A549 (cell line): ENCODE measurements at regions not wholly inside any gene's neighbourhood (a gene's known extent, or its start where the extent isn't known, plus 50 kb on each side); places are given as distances from the start of the nearest gene placed in this dataset.

Experiments
- ATAC-seq, 2 experiments: fragments of 200-7000 bp in 1 of 2; fragments of >200 bp in 1 of 2; cut with Nextera tagmentation in 1 of 2; cut with Tn5 transposase in 1 of 2; 3 replicates each; pipeline versions ENCODE4 v1.8.0 to v1.9.1; 2018 to 2020; ENCODE audit warnings: mild to moderate bottlenecking in 1 of 2, moderate library complexity in 1 of 2
- CTCF ChIA-PET: fragments of 300-600 bp; sonication (Branson Sonifier 250); formaldehyde crosslinking; extraction: SDS; loops from one replicate; lab custom pipeline; 2021; ENCODE audit warnings: antibody characterized with exemption, inconsistent platforms; lab: Yijun Ruan, JAX
- POLR2A ChIA-PET: fragments of 350-600 bp; formaldehyde crosslinking; extraction: SDS; loops from one replicate; lab custom pipeline; 2021; ENCODE audit warnings: antibody characterized with exemption, inconsistent platforms; lab: Yijun Ruan, JAX
- DNase-seq, 2 experiments: peaks; one replicate each; pipeline versions ENCODE4 v3.0.0 to v3.0.0-alpha.2; 2011 to 2016; ENCODE audit warnings: low read depth in 1 of 2, low spot score in 1 of 2
- FAIRE-seq: peaks from 2 replicates; lab custom pipeline; 2011; peaks lifted over from hg19 to GRCh38; lab: Jason Lieb, UNC
- H3K27ac ChIP-seq, 2 experiments: fragments of >200 bp; sonication (Bioruptor Twin); formaldehyde crosslinking; 3 replicates each; pipeline ENCODE4 v1.5.1; 2016 to 2017
- H3K4me1 ChIP-seq: fragments of >200 bp; sonication (Bioruptor Twin); formaldehyde crosslinking; 3 replicates; pipeline ENCODE4 v1.6.1; 2016
- H3K4me2 ChIP-seq: fragments of >200 bp; sonication (Bioruptor Twin); formaldehyde crosslinking; 3 replicates; pipeline ENCODE4 v1.6.1; 2016
- H3K4me3 ChIP-seq: fragments of >200 bp; sonication (Bioruptor Twin); formaldehyde crosslinking; 3 replicates; pipeline ENCODE4 v1.5.1; 2016
- H3K9me3 ChIP-seq: fragments of >200 bp; sonication (Bioruptor Twin); formaldehyde crosslinking; 3 replicates; pipeline ENCODE4 v1.6.1; 2016
- BHLHE40 ChIP-seq: IDR thresholded peaks from 2 replicates; pipeline ENCODE4 v1.6.1; 2012; ENCODE audit warnings: low read depth, low read length, inconsistent platforms
- CBX8 ChIP-seq: fragments of 200-600 bp; sonication (generic); IDR thresholded peaks from 2 replicates; pipeline ENCODE4 v1.6.1; 2016
- CEBPB ChIP-seq, 2 experiments: fragments of >200 bp in 1 of 2; sonication (Bioruptor Twin) in 1 of 2; formaldehyde crosslinking in 1 of 2; IDR thresholded peaks; 2 replicates each; pipeline ENCODE4 v1.6.1; 2012 to 2016
- CHD4 ChIP-seq: fragments of 200-600 bp; sonication (generic); IDR thresholded peaks from 2 replicates; pipeline ENCODE4 v1.6.1; 2016; ENCODE audit warnings: antibody characterized with exemption, mild to moderate bottlenecking, borderline replicate concordance
- ESRRA ChIP-seq: fragments of 150-350 bp; IDR thresholded peaks from 2 replicates; pipeline ENCODE4 v1.6.1; 2014; ENCODE audit warnings: mild to moderate bottlenecking, low read length, borderline replicate concordance
- FOXS1 ChIP-seq: fragments of 250-450 bp; sonication (Bioruptor Pico); IDR thresholded peaks from 2 replicates; pipeline ENCODE4 v1.5.0; 2020; ENCODE audit warnings: mild to moderate bottlenecking, moderate library complexity
- GATA3 ChIP-seq: IDR thresholded peaks from 2 replicates; pipeline ENCODE4 v1.6.1; 2012; ENCODE audit warnings: borderline replicate concordance
- HDAC2 ChIP-seq: fragments of 200-600 bp; sonication (generic); IDR thresholded peaks from 2 replicates; pipeline ENCODE4 v1.6.1; 2016
- HMGXB4 ChIP-seq: fragments of 250-450 bp; sonication (Bioruptor Pico); IDR thresholded peaks from 2 replicates; pipeline ENCODE4 v1.5.0; 2021; ENCODE audit warnings: mild to moderate bottlenecking, moderate library complexity, borderline replicate concordance
- HOXA7 ChIP-seq: fragments of 250-450 bp; sonication (Bioruptor Pico); IDR thresholded peaks from 2 replicates; pipeline ENCODE4 v1.5.0; 2020; ENCODE audit warnings: mild to moderate bottlenecking, moderate library complexity
- HOXB13 ChIP-seq: fragments of 250-450 bp; sonication (Bioruptor Pico); IDR thresholded peaks from 2 replicates; pipeline ENCODE4 v1.5.0; 2020; ENCODE audit warnings: low read depth, mild to moderate bottlenecking, moderate library complexity
- JUNB ChIP-seq: fragments of >200 bp; sonication (Bioruptor Twin); formaldehyde crosslinking; IDR thresholded peaks from 2 replicates; pipeline ENCODE4 v1.6.1; 2016
- MAX ChIP-seq: IDR thresholded peaks from 2 replicates; pipeline ENCODE4 v1.6.1; 2012
- MAZ ChIP-seq: fragments of 150-350 bp; IDR thresholded peaks from 2 replicates; pipeline ENCODE4 v1.6.1; 2014; ENCODE audit warnings: antibody characterized with exemption, low read depth, low read length, borderline replicate concordance
- NFE2L2 ChIP-seq: fragments of 150-350 bp; conservative IDR thresholded peaks from 2 replicates; pipeline ENCODE4 v1.6.1; 2014; ENCODE audit warnings: low read length
- RAD21 ChIP-seq, 2 experiments: fragments of >200 bp in 1 of 2; sonication (Bioruptor Twin) in 1 of 2; formaldehyde crosslinking in 1 of 2; IDR thresholded peaks in 1 of 2; conservative IDR thresholded peaks in 1 of 2; 2 replicates in 1 of 2; 3 replicates in 1 of 2; pipeline ENCODE4 v1.6.1; 2012 to 2018; ENCODE audit warnings: inconsistent platforms in 1 of 2
- RARB ChIP-seq: fragments of 250-450 bp; sonication (Bioruptor Pico); IDR thresholded peaks from 2 replicates; pipeline ENCODE4 v1.8.0; 2021; ENCODE audit warnings: mild to moderate bottlenecking, moderate library complexity
- RCOR1 ChIP-seq: fragments of 150-350 bp; IDR thresholded peaks from 2 replicates; pipeline ENCODE4 v1.6.1; 2014; ENCODE audit warnings: antibody characterized with exemption, low read length, low read depth
- RNF2 ChIP-seq: fragments of 200-600 bp; sonication (generic); IDR thresholded peaks from 2 replicates; pipeline ENCODE4 v1.6.1; 2016; ENCODE audit warnings: low read depth, mild to moderate bottlenecking, antibody characterized with exemption, moderate library complexity, borderline replicate concordance
- TFCP2L1 ChIP-seq: fragments of 250-450 bp; sonication (Bioruptor Pico); IDR thresholded peaks from 2 replicates; pipeline ENCODE4 v1.5.0; 2021; ENCODE audit warnings: mild to moderate bottlenecking
- TP53 ChIP-seq: fragments of 250-450 bp; sonication (Bioruptor Pico); IDR thresholded peaks from 2 replicates; pipeline ENCODE4 v1.5.0; 2021; ENCODE audit warnings: mild to moderate bottlenecking, moderate library complexity
- ZSCAN20 ChIP-seq: fragments of 250-450 bp; sonication (Bioruptor Pico); IDR thresholded peaks from 2 replicates; pipeline ENCODE4 v1.8.0; 2022; ENCODE audit warnings: mild to moderate bottlenecking, moderate library complexity
- WGBS: methylation state at CpG from one replicate; pipeline ENCODE4 v1.1.6; 2017; ENCODE audit errors: missing lambda C conversion rate; 5-methylcytosine and 5-hydroxymethylcytosine counted together

GRCh38 chr2:66926594-66927112 is 470.5 kb upstream of the ETAA1 start:
- Histone ChIP-seq H3K4me2 (no peak overlapping the region), H3K4me1 (no peaks in the 10 kb centered on the region), H3K27ac (no peak overlapping the region), H3K4me3 (no peak overlapping the region), H3K9me3 (no peaks in the 10 kb centered on the region)
- POLR2A ChIA-PET, result interaction anchor here (0.6 kb wide), 1 partner anchor 796 kb away, joined by 3 read pairs; no protein-coding TSS in a partner anchor
- CTCF ChIA-PET, result no interaction called here
- ATAC-seq (no peak), DNase-seq (no peak)
- 8% methylated on average over 6 of the region's 6 CpGs for WGBS
- TF ChIP-seq NFE2L2 (no peak), MAZ (no peak), MAX (no peak), TP53 (no peak), CHD4 (no peak), RCOR1 (no peak), ESRRA (no peak), HDAC2 (no peak), RARB (CRISPR knock-in tag) (no peak), CEBPB (IDR thresholded peaks at IDR 0.05) (no peak), HOXA7 (CRISPR knock-in tag) (no peak), RAD21 (conservative IDR thresholded peaks at IDR 0.05 in 1 of 2, IDR thresholded peaks at IDR 0.05 in 1 of 2) (no peak), GATA3 (no peak), ZSCAN20 (CRISPR knock-in tag) (no peak)
- TF ChIP-seq, all 56 proteins: peak for 0
- no peak for FAIRE-seq

- H3K4me1 ChIP-seq, result no peaks in the 10 kb centered on the region
- H3K9me3 ChIP-seq, result no peaks in the 10 kb centered on the region
- TF ChIP-seq TFCP2L1 (no peak), FOXS1 (CRISPR knock-in tag) (no peak), MAX (no peak), CBX8 (no peak), BHLHE40 (no peak)
- CTCF ChIA-PET, result no interaction called here
- no peak overlapping the region for H3K27ac ChIP-seq
- no peak overlapping the region for H3K4me3 ChIP-seq
- H3K4me2 ChIP-seq, result no peak overlapping the region
- POLR2A ChIA-PET, result no interaction called here
- FAIRE-seq, result no peak
- 18% methylated on average over 8 of the region's 8 CpGs for WGBS
- no peak for DNase-seq
- ATAC-seq, result no peak
Measured at GRCh38 chr2:66929632-66930338, 467.3 kb upstream of the ETAA1 start.

- H3K27ac ChIP-seq, result no peak overlapping the region
- H3K9me3 ChIP-seq, result no peaks in the 10 kb centered on the region
- FAIRE-seq (no peak), ATAC-seq (no peak), DNase-seq (no peak)
- no peaks in the 10 kb centered on the region for H3K4me1 ChIP-seq
- H3K4me2 ChIP-seq, result no peak overlapping the region
- 10% methylated on average over 3 of the region's 3 CpGs for WGBS
- H3K4me3 ChIP-seq, result no peak overlapping the region
- no peak for TF ChIP-seq HOXA7 (CRISPR knock-in tag)
- TF ChIP-seq HOXB13, result no peak
- no peak for TF ChIP-seq JUNB
- TF ChIP-seq RNF2, result no peak
- no peak for TF ChIP-seq HMGXB4 (CRISPR knock-in tag)
- ChIA-PET POLR2A (no interaction called here), CTCF (no interaction called here)
Measured at GRCh38 chr2:66930339-66931220, 466.6 kb upstream of the ETAA1 start.
